SIG-M5 treated with dmso at 0.1 percent for 504 hours (cell line): ENCODE measurements at regions not wholly inside any gene's neighbourhood (a gene's known extent, or its start where the extent isn't known, plus 50 kb on each side); places are given as distances from the start of the nearest gene placed in this dataset.
"Not testable (repeated sequence)": the region's sequence is repeated elsewhere in the genome, so short reads cannot be mapped to it uniquely, and the experiment has no call there.

Source experiments
- DNase-seq: peaks from one replicate; lab custom pipeline; 2025; ENCODE audit not compliant: unreplicated experiment; lab: John Stamatoyannopoulos, UW

DNA sequence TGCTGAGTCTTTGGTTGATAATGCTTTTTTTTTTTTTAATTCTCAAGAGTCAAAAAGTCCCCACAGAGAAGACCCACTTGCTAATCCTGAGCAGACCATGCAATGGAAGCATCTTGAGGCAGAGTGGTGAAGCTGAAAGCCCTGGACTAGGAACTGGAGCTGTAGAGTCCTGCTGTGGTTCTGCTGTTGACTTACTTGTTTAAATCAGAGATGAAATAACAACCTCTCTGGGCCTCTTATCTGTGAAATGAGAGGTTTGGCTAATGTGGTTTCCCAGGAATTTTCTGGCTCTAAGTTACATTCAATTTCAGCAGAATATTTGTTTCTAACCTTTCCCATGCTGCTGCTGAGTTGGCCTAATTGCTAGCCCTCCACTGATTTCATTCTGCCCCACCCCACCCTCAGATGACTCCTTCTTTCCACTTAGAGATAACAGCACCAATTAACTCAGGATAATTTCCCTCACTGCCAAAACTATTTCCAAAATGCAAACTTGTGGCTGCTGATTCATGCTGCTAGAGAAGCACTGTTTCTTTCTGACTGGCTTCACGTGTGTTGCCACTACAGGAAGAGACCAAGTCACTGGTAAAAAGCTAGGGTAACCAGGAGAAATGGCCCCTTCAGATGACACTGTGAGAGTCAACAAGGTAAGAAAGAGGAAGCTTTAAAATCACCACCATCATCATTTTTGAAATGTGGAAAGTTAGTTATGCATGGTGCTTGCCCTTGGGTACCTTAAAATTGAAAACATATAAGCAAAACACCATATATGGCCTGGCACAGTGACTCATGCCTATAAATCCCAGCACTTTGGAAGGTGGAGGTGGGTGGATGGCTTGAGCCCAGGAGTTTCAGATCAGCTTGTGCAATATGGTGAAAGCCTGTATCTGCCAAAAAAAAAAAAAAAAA is 326.4 kb downstream of the DCHS2 start:
- no peak for DNase-seq

DNA sequence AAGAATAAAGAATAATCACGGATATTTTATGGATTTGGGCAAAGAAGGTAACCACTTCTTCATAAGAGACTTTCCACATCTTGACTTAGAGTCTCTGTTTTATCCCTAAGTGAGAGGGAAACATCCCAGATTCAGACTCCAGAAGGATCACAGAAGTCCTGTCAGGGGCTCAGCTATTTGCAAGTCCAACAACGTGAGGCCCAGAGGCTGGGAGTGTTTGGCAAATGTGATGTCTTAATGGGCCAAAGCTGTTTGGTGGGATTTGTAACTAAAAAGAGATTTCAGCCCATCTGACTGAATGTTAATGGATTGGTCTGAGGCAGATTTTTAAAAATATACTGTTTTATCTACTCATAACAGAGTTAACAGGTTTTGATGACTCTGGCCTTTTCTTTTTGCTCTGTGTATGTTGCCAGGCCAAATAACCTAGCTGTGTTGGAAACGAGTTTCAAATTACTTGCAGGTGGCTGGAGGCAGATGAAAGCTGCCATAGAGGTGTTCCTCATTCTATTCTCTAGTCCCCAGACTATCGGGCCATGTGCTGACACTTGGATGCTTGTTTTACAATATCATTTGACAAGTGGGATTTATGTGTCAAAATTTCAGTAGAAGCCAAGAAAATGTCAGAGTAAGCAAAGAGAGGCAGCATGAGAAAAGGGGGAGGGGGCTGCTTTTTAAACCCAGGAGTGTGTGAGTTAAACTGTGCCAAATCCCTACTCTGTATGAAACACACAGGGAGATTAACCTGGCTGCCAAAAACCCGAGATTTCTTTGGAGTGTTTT is 330.9 kb downstream of the DCHS2 start:
- DNase-seq, result no peak

DNA sequence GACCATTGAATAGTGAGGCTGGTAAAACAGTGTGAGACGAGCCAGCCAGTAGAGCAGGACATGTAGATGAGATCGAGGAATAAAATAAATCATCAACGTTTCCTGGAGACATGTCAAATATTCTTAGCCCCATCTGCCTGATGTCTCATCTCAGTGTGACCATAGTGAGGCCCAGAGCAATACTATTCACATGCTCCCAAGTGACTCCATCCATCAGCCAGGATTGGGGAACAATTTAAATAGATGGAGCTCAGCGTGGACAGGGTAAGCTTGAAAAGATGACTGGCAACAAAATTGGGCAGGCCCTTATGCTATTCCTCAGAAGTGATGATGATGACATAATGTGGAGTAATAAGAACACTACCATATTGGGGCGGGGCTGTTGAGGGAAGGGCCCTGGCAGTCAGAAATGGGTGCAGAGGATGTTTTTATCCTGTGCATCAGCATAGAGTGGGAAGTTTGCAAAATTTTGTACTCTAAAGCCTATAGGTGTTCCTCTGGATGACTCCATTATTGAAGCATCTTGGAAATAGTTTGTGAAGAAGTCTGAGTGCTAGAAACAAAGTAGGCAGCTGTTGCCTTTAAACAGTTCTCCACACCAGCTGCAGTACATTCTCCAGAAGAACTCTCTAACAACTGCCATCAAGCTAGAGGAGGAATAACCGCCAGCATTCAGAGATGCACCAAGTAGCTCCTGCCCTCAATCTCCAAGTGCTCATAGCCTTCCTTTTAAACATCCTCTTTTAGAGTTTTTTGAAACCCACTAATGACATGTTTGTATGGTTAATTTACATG is 333.0 kb downstream of the DCHS2 start:
- DNase-seq, result no peak

DNA sequence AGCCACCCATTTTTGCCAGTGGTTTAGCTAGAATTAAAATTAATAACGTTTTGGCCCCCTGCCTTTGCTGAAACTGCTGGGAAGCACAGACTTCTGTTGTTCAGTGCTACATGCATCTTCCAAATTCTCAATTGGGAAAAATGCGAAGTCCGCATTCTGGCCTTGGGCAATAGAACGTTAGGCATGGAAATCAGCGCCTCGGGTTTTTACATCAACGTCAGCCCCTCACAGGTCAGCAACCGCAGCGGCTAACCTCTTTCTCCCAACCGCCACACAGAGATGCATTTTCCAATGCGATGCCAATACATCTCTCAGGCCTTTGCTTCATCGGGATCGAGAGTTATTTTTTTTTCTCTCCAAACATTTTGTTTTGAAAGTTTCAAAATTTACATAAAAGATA is 339.1 kb downstream of the DCHS2 start:
- no peak for DNase-seq

DNA sequence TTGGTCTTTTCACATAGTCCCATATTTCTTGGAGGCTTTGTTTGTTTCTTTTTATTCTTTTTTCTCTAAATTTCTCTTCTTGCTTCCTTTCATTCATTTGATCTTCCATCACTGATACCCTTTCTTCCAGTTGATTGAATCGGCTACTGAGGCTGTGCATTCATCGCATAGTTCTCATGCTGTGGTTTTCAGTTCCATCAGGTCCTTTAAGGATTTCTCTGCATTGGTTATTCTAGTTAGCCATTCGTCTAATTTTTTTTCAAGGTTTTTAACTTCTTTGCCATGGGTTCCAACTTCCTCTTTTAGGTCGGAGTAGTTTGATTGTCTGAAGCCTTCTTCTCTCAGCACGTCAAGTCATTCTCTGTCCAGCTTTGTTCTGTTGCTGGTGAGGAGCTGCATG is 342.4 kb downstream of the DCHS2 start:
- not testable (repeated sequence) for DNase-seq

DNA sequence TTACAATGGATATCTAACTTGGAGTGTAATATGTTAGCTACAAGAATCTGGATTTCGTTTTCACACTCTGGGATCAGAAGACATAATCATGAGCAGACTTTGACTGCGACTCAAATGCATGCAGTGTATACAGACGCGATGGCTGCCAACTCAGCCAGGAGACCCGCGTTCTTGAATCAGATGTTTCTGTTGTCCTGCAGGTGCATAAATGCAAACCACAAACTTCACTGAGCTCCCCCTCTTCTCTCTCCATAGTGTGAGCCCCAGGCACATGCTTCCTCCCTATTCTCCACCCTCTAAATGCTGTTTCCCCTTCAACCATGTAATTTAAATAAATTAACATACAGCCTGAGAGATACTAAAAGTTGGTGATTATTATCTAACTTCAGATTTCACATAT is 347.9 kb downstream of the DCHS2 start:
- DNase-seq, result no peak

DNA sequence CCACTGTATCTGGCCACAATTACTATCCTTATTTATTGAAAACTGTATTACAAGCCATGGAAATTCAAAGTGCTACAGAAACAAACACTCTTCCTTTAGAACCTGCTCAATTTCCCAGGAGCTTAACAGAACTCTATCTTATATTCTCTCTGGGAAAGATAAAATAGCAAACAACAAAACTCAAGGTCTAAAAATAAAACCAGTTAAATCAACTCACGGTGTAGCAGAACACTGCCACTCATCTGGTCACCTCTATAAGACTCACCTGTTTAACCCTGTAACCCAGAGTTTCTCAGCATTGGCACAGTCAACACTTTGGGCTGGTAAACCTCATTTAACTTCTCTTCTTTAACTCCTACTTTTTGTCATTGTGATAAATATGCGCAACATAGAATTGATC is 348.9 kb downstream of the DCHS2 start:
- no peak for DNase-seq

DNA sequence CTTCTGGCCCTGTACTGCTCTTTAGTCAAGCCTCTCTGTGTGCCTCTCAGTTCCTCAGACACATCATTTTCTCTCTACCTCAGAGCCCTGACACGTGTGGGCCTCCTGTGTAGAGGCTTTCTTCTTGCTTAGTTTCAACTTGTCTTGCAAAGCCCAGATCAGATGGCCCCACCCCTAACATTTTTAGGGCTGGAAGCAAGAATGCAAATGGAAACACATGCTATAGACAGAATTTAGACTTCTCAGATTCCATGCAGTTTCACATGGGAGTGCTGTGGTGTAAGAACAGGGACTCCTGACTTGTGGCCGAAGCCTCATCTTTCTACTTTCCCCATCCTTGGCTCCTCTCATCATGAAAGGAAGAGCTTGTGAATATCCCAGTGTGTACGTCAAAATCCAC is 350.7 kb downstream of the DCHS2 start:
- no peak for DNase-seq

DNA sequence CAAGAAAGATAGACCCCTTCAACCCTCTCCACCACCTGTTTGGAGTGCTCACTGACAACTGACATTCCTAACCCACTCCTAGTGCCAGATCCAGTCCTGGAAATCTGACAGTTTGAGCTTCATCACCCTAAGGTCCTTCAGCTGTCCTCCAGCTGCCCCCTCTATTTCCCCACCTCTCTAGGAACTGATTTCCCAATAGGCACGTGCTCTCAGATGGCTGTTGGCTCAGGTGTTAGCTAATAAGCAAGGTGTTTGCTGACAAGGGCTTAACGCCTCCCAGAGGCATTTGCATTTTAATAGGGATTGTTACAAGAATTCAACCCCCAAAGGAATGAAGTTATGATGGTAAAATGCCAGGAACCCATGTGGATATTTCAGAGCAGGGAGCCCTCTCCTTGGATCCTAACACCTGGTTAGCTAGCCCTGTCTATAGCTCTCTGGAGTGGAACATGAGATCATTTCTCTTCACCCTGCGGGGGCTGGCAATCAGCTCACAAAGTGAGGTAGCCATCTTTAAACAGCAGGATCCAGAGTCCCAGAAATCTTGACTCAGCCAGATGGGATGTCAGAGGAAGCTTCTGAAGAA is 348.5 kb upstream of the SFRP2 start:
- DNase-seq, result no peak

DNA sequence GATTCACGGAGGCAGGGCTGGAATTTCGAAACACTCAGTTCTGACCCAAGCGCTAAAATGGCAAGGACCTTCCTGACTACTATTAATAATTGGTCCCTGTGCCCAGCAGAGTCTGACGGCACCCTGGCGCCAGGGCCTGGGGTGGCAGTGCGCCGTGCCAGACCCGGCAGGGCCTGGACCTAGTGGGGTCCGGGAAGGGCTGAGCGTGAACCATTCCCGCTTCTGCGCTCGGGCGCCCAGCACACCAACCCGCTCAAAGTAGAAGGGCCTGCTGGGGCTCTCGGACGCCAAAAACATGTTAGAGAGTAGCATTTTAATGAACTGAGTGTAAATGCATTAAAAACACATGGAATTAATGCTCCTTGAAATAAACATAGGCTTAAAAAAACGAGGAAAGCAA is 346.7 kb upstream of the SFRP2 start:
- no peak for DNase-seq

DNA sequence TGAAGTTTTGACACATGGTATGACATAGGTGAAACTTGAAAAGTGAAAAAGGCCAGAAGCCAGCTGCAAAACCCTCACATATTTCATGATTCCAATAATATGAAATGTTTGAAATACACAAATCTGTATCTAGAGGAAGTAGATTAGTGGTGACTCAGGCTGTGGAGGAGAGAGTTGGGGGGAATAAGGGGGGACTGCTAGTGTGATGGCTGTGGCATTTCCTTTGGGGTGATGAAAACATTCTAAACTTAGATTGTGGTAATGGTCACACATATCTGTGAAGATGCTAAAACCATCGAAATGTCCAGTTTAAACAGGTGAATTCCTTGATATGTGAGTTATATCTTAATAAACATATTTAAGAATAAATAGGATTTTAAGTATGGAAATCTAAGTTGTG is 343.5 kb upstream of the SFRP2 start:
- DNase-seq, result no peak

DNA sequence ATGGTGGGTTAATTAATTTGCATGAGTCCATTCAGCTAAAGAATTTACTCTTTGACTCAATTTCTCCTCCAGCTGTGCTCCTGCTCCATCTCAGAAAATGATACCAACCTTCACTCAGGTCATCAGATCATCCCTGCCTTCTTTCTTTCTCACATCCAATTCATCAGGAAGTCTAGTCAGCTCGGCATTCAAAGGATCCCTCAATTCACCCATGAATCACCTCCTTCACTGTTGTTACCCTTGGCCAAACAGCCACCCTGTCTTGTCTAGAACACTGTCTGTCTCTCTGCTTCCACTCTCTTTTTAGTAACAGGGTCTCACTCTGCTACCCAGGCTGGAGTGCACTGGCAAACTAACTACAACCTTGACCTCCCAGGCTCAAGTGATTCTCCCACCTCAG is 337.4 kb upstream of the SFRP2 start:
- no peak for DNase-seq

DNA sequence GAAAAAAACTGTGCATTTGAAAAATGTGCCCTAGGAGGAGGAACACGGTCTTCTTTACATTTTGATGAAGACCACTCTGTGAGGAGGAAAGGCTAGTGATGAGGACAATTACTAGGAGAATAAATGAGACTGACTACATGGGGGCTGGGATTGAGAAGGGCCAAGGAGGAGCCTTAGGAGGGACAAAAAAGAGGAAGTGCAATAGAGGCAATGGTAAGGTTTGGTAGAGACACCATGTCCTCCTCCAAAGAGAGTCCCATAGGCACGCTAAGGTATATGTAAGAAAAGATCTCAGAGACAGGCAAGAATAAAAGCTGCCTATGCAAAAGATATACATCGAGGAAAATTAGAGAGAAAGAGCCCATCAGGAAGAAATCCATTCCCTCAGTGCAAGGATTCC is 336.5 kb upstream of the SFRP2 start:
- no peak for DNase-seq

DNA sequence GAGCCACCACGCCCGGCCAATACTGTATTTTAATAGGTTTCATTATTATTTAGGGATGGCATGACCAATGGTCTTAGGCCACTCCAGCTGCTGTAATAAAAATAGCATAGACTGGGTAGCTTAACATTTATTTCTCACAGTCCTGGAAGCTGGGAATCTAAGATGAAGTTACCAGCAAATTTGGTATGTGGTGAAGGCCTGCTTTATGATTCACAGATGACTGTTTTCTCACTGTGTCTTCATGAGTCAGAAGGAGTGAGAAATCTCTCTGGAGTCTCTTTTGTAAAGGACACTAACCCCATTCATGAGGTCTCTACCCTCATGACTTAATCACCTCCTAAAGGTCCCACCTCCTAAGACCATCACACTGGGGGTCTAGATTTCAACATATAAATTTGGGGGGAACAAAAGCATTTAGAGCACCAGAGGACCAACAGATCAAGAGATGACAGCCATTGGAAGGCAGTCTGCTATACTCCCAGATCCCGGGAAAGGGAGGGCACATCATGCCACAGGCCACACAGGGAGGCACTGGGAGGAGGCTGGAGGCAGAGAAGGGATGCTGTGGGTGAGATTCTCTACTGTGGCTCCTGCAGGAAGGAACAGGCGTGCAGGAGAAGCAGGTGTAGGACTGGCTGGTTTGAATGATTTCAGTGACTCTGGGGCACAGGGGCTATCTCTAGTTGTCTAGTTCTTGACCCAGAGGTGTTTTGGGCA is 335.8 kb upstream of the SFRP2 start:
- DNase-seq, result no peak

DNA sequence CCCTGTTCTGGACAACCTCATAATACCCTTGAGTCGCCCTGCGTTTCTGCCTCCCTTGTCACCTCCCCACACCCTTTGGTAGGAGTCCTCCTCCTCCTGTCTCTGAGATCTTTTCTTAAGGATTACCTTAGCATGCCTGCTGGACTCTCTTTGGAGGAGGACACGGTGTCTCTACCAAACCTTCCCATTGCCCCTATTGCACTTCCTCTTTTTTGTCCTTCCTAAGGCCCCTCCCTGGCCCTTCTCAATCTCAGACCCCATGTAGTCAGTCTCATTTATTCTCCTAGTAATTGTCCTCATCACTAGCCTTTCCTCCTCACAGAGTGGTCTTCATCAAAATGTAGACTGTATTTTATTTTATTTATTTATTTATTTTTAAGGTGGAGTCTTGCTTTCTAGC is 335.0 kb upstream of the SFRP2 start:
- DNase-seq, result no peak

DNA sequence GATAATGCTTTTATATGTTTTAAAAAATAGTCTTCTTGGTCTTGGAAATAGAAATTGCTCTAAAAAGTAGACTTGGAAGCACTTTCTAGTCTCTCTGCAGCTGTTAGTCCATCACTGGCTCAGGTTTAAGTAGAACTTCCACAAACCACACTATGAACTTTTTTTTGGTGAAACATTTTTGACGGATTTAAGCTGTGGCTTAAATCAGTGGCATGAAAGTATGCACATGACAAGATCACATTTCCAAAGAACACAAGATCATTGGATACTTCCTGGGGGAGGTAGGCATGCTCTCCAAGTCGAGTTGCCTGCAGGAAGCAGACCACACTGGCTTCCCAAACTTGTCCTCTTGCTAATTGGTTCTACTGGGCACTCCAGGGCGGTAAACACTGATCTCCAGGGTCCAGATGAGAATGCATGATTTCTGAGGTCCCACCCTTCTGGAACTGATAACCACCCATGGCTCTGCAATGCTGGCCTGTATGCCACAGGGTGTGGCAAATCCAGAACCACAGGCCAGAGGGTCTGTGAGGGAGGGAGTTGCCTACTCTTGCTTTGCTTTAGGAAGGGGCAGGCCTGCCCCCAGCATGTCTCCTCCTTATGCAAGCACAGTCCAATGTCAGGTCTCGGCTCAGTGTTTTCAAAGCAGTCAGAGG is 331.9 kb upstream of the SFRP2 start:
- DNase-seq, result no peak

DNA sequence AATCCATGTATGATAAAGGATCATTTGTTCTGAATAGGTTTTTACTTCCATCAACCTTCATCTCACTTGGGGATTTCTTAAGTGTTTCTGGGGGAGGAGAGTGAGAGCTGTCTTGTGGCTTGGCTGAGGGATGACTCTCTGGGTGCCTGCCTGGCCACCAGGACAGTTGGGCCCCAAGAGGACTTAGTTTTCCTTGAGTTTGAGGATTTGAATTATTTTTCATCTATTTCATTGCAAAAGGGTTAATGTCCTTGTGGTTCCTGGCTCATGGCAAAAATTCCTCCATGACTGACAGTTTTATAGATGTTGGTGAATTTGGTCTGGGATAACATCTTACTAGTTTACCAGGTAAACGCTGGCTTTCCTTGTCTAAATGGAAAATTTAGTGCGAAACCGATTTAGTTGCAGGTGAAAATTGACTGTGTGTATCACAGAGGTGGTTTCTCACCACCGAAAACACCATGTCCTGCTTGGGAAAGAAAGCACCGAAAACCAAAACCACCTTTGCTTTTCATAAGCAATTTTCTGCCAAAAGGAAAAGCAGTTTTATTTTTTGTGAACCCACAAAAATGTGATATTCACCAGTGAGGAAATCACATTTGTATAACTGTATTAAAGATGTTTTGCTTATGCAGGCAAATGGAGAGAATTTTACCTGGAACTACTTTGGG is 331.3 kb upstream of the SFRP2 start:
- DNase-seq, result no peak

DNA sequence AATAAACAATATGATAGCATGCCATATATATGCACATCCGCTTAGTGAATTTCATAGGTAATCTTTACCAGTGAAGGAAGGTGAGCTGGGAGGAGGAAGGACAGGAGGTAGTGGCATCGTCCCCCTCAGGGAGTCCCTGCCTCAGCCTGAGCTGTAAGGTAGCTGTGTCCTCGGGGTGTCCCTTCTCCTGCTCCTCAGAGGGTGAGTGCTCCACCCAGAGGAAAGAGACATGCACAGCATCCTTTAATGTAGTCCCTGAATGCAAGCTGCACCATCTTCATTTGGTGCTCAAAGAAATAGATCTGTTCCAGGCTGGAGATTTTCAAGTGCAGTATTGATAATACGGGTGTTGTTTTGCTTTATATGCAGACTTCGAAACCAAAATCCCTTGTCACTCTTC is 330.4 kb upstream of the SFRP2 start:
- no peak for DNase-seq

DNA sequence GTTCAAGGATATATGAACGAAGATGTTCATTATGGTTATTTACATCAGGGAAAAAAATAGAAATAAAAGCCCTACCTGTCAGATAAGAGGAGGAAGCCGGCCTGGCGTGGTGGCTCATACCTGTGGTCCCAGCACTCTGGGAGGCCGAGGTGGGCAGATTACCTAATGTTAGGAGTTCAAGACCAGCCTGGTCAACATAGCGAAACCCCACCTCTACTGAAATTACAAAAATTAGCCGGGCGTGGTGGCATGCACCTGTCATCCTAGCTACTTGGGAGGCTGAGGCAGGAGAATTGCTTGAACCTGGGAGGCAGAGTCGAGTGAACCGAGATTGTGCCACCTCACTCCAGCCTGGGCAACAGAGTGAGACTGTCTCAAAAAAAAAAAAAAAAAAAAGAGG is 328.8 kb upstream of the SFRP2 start:
- DNase-seq, result not testable (repeated sequence)

DNA sequence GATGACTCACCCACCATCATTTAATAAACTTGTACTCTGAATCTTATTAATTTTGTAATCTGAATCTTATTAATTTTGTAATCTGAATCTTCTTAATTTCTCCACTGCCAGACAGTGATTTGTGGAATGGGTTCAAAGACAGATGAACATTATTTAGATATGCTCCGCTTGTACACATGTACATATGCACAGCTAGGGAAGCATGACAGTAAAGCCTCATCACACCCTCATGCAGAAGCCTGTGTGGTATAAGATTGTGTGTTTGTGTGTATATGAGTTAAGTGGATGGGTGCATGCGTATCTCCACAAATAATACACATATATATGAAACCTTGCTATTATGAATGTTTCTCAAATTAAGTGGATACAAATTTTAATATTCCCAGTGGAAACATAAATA is 318.5 kb upstream of the SFRP2 start:
- DNase-seq, result no peak
